NCI-H146 treated with DMSO at 0.1 percent for 48 hours (cell line): ENCODE measurements at regions not wholly inside any gene's neighbourhood (a gene's known extent, or its start where the extent isn't known, plus 50 kb on each side); places are given as distances from the start of the nearest gene placed in this dataset.

Source experiments
- DNase-seq: peaks from one replicate; lab custom pipeline; 2025; ENCODE audit not compliant: unreplicated experiment; lab: John Stamatoyannopoulos, UW

- no peak for DNase-seq
These were observed 443.8 kb upstream of the GJE1 start for GRCh38 chr6:141688916-141689315.

GRCh38 chr6:141685416-141685815 lies 447.3 kb upstream of the GJE1 start:
- DNase-seq = no peak

- DNase-seq = no peak
These were observed 450.3 kb upstream of the GJE1 start for GRCh38 chr6:141682391-141682790.

DNA sequence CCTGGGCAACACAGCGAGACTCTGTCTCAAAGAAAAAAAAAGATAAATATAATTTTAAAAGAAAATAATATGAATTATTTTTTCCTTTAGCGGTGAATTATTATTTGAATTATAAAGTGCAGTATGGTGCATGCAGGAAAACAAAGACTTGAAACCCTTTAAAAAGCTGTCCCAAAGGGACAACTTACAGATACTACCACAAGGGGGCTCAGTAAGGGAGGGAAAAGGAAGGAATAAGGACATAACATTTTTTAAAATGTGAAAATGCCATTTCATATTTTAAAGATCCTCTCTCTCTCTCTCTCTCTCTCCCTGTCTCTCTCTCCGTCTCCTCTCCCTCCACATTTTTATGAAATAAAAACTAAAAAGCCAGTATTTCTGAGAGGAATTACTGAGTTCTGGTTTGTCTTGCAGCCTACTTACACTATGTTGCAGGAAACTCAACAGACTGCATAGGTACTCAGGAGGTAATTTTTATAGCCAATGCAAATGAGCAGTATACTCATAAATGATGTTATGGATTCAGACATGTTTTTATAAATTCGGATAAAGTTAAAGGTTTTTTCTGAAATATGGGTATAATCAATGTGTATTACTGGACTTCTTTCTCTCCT lies 455.0 kb upstream of the GJE1 start:
- peak; percentile 21 for DNase-seq

- no peak for DNase-seq
These were observed 456.8 kb upstream of the GJE1 start for GRCh38 chr6:141675957-141676356.

DNA sequence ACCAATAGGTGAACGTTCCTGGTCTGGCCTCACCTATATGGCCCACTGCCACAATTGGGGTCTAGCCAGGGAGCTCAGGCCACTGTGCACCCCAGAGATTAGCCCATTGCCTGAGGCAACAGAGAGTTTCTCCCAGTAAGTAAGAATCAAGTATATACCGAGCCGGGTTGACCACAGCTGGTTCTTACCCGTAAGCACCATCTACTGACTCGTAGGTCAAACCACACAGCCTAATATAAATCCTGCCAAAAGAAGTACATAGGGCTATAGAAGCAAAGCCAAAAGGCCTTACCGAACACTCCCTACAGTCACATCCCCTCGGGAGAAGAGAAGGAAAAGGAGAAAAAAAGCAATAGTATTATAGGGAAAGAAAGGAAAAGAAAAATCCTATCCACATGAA lies 463.6 kb upstream of the GJE1 start:
- DNase-seq = no peak

DNA sequence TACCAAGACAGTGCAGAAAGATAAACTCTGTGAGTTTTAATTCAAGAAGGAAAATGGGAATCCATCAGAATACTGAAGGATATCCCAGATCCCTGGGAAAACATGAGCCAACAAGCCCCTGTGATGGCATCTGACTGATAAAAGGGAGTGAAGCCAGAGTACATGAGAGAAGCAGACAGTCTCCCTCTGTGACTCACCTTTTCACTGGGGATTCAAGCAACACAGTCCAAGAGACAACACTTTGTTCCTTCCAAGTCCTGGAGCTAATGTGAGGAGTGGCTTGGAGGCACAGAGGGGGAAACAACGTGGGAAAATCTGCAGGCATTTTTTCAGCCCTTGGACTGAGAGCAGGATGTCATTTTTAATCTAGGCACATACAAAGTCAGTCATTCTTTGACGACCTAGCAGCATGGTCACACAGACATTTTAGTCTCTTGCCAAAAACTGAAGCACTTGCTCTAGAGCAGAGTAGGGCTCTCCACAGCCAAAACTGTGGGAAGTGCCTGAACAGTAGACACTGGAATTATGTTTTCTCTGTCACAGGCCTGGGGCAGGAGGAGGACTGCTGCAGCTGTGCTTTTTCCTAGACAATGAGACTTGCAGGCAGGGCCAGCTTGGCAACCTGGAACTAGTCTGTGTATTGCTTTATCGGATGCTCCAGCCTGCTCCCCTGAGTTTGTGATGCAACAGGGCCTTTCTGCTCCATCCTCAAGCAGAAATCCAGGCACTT lies 465.0 kb upstream of the GJE1 start:
- no peak for DNase-seq

GRCh38 chr6:141666187-141666586 lies 466.5 kb upstream of the GJE1 start:
- DNase-seq = no peak

DNA sequence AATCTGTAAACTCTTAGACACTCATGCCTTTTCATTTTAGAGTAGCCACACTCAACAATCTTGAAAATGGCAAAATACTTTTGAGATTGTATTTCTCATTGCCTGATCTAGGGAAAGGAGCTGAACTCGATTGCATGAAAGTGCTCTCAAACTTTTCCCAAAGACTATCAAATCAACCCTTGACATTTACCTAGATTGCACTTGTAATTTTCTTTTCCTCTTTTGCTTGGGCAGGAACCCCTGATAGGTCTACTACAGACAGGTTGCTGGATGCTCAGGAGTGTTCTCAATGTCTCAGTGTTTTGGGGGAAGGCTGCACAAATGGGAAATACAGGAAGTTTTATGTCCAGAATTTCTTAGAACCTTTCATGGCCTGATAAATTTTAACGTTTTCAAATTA lies 468.0 kb upstream of the GJE1 start:
- no peak for DNase-seq

DNA sequence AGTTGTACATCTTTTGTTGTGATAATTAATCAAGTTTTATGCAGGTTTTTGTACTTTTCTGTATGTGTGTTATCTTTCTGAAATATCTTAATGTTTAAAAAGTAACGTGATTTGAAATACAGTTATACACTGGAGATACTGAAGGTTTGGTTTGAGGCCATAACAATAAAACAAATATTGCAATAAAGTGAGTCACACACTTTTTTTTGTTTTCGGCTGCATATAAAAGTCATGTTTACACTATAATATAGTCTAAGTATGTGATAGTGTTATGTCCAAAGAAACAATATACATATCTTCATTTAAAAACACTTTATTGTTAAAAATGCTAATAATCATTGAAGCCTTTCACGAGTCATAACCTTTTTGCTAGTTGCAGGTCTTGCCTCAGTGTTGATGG lies 473.1 kb upstream of the GJE1 start:
- no peak for DNase-seq

DNA sequence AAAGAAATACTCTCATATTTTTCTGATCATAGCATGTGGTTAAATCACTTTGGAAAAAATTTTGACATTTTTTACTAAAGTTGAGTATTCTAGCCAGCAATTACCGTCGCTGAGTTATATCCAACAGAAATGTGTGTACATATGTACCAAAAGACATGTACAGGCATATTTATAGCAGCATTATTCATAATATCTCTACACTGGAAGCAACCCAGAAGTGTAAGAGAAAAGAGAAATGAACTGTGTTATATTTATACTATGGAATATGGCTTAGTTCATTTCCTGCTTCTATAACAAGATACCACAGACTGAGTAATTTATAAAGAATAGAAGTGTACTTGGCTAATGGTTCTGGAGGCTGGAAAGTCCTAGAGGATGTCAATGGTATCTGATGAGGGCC lies 474.0 kb upstream of the GJE1 start:
- no peak for DNase-seq

DNA sequence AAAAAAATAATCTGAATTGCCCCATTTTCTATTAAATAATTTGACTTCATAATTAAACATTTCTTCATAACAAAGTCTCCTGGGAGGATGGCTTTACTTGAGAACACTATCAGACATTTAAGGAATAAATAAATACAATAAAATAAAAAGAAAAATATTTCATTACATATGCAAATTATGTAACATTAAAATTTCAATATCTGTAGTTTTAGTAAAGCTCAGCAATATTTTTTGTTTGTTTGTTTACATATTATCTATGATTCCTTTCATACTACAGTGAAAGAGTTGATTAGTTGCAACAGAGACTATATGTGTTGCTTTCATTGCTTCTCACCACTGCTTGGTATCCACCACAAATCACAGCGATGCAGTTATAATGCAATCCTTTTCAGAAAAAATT lies 474.9 kb upstream of the GJE1 start:
- DNase-seq = no peak

DNA sequence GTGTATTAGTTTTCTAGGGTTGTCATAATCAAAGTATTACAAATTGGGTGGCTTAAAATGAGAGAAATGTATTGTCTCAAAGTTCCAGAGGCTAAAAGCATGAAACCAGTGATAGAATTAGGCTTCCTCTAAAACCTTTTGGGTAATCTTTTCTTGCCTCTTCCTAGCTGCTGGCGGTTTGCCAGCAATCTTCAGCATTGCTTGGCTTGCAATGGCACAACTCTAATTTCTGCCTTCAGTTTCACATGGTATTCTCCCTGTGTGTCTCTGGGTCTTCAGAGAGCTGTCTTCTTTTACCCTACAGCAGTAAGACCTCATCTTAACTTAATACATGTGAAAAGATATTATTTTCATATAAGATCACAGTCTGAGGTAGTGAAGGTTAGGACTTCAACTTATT lies 479.1 kb upstream of the GJE1 start:
- no peak for DNase-seq

GRCh38 chr6:141641951-141642350 lies 490.8 kb upstream of the GJE1 start:
- no peak for DNase-seq

GRCh38 chr6:141641406-141641805 lies 491.3 kb upstream of the GJE1 start:
- no peak for DNase-seq

GRCh38 chr6:141635621-141636020 lies 497.1 kb upstream of the GJE1 start:
- DNase-seq = no peak

GRCh38 chr6:141634269-141634668 lies 498.5 kb upstream of the GJE1 start:
- no peak for DNase-seq

- DNase-seq = no peak
These were observed 508.4 kb upstream of the GJE1 start for GRCh38 chr6:141624301-141624700.

DNA sequence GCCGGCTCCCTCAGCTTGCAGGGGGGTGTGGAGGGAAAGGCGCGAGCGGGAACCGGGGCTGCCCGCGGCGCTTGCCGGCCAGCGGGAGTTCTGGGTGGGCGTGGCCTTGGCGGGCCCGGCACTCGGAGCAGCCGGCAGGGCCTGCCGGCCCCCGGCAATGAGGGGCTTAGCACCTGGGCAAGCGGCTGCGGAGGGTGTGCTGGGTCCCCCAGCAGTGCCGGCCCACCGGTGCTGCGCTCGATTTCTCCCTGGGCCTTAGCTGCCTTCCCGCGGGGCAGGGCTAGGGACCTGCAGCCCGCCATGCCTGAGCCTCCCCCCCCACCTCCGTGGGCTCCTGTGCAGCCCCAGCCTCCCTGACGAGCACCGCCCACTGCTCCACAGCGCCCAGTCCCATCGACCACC lies 514.5 kb upstream of the GJE1 start:
- DNase-seq = no peak

DNA sequence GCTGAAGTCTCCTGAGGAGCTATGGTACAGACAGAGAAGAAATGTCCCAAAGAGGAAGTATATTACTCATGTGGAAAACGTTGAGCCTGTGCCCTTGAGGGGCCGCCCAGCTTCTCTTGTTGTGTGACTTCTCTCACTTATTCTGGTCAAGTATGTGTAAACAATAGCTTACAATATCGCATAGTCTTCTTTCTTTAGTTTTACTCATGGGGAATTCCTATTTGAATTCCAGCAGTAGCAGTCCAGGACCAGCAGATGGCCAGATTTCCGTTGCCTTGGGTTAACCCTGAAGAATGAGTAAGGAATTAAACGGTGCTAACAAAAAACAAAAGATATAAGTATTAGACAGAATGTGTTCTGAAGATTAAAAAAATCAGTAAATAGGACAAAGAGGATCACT lies 522.0 kb upstream of the GJE1 start:
- DNase-seq = no peak

GRCh38 chr6:141607956-141608355 lies 524.8 kb upstream of the GJE1 start:
- no peak for DNase-seq

DNA sequence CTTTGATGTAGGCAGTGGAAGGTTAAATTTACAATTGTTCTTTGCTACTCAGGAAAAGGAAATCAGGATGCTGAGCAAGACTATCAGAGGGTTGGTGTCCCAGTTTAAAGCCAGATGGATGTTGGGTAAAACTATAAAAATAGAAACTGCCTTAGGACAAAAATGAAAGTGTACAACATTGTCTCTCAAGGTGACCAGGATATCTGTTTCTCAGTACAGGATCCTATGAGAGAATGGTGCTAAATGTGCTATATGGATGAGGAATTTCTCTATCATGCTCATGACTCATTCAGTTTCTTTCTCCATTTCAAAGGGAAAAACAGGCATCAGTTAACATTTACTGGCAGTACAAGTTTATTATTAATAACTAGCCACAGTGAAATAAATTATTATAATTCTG lies 534.2 kb upstream of the GJE1 start:
- DNase-seq = no peak

- no peak for DNase-seq
These were observed 537.9 kb upstream of the GJE1 start for GRCh38 chr6:141594874-141595273.
